ENCODE measurements at regions not wholly inside any gene's neighbourhood (a gene's known extent, or its start where the extent isn't known, plus 50 kb on each side); places are given as distances from the start of the nearest gene placed in this dataset.
A peak's percentile ranks its signal among the peaks of the same experiment; 100 is the strongest.

DNA sequence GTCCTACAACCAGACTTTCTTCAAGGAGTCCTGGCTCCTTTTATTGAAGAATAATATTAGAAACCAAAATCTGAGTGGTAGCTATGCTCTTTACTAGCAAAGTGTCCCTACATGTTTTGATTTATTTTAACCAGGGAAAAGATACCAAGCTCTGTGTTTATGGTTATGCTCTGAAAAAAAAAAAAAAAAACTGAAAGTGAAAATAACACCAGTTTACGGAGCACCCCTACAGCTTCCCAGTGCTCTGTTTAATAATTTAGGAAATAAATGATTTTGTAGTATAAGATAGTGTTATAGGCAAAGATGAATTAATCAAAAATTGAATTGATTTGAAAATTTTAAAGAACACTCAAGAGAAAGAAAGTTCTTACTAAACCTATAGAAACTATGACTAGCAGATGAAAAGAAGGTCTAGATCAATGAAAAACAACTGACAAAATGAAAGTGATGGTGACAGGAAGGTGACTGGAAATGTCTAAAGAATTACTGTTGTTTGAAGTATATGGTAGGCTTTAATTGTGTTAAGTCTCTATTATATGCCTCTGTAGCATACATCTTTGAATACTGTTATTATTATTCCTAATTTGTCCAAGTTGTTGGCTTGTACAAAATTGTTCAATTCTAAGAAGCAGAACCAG lies 1698.4 kb upstream of the PCDH10 start:
- Histone ChIP-seq H3K4me2 (ENCODE audit: control insufficient read depth, extremely low read depth, insufficient read depth, low read depth, low read length) (no peak overlapping the region), H3K9ac (ENCODE audit: control insufficient read depth, extremely low read depth, insufficient read depth, low read length) (no peak overlapping the region), H3K9me1 (ENCODE audit: control insufficient read depth, extremely low read depth, insufficient read depth, low read length) (no peaks in the 10 kb centered on the region), H3K4me1 (ENCODE audit: control insufficient read depth, extremely low read depth, insufficient read depth, low read length) (no peaks in the 10 kb centered on the region), H3K79me2 (ENCODE audit: control insufficient read depth, insufficient read depth, low read length) (no peaks in the 10 kb centered on the region), H2AFZ (ENCODE audit: control insufficient read depth, low read length) (peak overlapping the region; percentile 53), H3K36me3 (ENCODE audit: control insufficient read depth in 2 of 2, extremely low read depth in 1 of 2, insufficient read depth in 2 of 2, low read length in 2 of 2) (no peaks in the 10 kb centered on the region), H3K4me3 (ENCODE audit: control insufficient read depth in 2 of 3, extremely low read depth in 1 of 3, insufficient read depth in 2 of 3, low read depth in 1 of 3, low read length in 3 of 3) (no peak overlapping the region), H3K27me3 (ENCODE audit: control insufficient read depth, extremely low read depth, insufficient read depth, low read length) (no peaks in the 10 kb centered on the region), H4K20me1 (ENCODE audit: control insufficient read depth, extremely low read depth, insufficient read depth, low read length) (no peaks in the 10 kb centered on the region), H3K27ac (ENCODE audit: control insufficient read depth, insufficient read depth, low read length) (no peak overlapping the region), H3K9me3 (ENCODE audit: control insufficient read depth, low read depth, low read length) (no peaks in the 10 kb centered on the region)
- FAIRE-seq (no peak), DNase-seq (ENCODE audit: low read depth, low spot score) (no peak)
- dilution Hi-C loops (cut with MboI; ENCODE audit: extremely low pct_ligation_motif_present, low sequenced_read_pairs): no loop called here
- TF ChIP-seq, protein P1, sequence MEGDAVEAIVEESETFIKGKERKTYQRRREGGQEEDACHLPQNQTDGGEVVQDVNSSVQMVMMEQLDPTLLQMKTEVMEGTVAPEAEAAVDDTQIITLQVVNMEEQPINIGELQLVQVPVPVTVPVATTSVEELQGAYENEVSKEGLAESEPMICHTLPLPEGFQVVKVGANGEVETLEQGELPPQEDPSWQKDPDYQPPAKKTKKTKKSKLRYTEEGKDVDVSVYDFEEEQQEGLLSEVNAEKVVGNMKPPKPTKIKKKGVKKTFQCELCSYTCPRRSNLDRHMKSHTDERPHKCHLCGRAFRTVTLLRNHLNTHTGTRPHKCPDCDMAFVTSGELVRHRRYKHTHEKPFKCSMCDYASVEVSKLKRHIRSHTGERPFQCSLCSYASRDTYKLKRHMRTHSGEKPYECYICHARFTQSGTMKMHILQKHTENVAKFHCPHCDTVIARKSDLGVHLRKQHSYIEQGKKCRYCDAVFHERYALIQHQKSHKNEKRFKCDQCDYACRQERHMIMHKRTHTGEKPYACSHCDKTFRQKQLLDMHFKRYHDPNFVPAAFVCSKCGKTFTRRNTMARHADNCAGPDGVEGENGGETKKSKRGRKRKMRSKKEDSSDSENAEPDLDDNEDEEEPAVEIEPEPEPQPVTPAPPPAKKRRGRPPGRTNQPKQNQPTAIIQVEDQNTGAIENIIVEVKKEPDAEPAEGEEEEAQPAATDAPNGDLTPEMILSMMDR (optimal IDR thresholded peaks at IDR 0.05 in 1 of 3, IDR thresholded peaks at IDR 0.05 in 1 of 3, conservative IDR thresholded peaks at IDR 0.05 in 1 of 3; ENCODE audit: extremely low read depth in 1 of 3, insufficient read depth in 2 of 3, low read length in 3 of 3): no peak
- no peak for TF ChIP-seq EZH2 (IDR thresholded peaks at IDR 0.05; ENCODE audit: low read length)

DNA sequence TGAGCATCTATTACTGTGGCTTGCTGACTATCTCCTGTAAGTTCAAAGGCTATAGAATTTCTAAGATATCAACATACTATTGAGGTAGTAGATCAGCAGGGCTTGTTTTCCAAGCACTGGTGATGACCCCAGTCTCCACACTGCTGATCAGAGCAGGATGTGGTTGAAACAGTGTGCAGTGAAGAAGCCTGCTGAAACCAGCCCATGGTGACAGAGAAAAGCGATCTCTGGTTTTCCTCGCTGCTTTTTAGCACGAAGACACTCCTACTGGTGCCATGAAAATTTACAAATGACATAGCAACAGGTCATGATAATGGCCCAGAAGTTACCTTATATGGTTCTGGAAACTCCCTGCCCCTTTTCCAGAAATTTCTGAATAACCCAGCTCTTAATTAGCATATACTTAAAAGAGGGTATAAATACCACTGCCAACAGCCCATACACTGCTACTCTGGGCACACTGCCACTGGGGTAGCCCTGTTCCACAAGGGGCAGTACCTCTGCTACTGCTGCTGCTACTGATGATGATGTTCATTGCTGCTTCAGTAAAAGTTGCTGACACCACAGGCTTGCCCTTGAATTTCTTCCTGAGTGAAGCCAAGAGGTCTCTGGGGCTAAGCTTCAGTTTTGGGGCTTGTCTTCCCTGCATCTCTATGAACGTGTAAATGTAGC lies 1689.5 kb upstream of the PCDH10 start:
- H2AFZ ChIP-seq (ENCODE audit: control insufficient read depth, low read length): no peak overlapping the region
- no peaks in the 10 kb centered on the region for H3K4me1 ChIP-seq (ENCODE audit: control insufficient read depth, extremely low read depth, insufficient read depth, low read length)
- dilution Hi-C loops (cut with MboI; ENCODE audit: extremely low pct_ligation_motif_present, low sequenced_read_pairs): no loop called here
- FAIRE-seq (no peak), DNase-seq (ENCODE audit: low read depth, low spot score) (no peak)
- TF ChIP-seq EZH2 (IDR thresholded peaks at IDR 0.05; ENCODE audit: low read length): no peak
- TF ChIP-seq, protein P1 (optimal IDR thresholded peaks at IDR 0.05 in 1 of 3, IDR thresholded peaks at IDR 0.05 in 1 of 3, conservative IDR thresholded peaks at IDR 0.05 in 1 of 3; ENCODE audit: extremely low read depth in 1 of 3, insufficient read depth in 2 of 3, low read length in 3 of 3): no peak
- H3K27ac ChIP-seq (ENCODE audit: control insufficient read depth, insufficient read depth, low read length): no peak overlapping the region
- H3K36me3 ChIP-seq (ENCODE audit: control insufficient read depth in 2 of 2, extremely low read depth in 1 of 2, insufficient read depth in 2 of 2, low read length in 2 of 2): no peaks in the 10 kb centered on the region
- H3K9me3 ChIP-seq (ENCODE audit: control insufficient read depth, low read depth, low read length): no peaks in the 10 kb centered on the region
- no peaks in the 10 kb centered on the region for H3K9me1 ChIP-seq (ENCODE audit: control insufficient read depth, extremely low read depth, insufficient read depth, low read length)
- no peaks in the 10 kb centered on the region for H3K79me2 ChIP-seq (ENCODE audit: control insufficient read depth, insufficient read depth, low read length)
- no peak overlapping the region for H3K9ac ChIP-seq (ENCODE audit: control insufficient read depth, extremely low read depth, insufficient read depth, low read length)
- no peak overlapping the region for H3K4me3 ChIP-seq (ENCODE audit: control insufficient read depth in 2 of 3, extremely low read depth in 1 of 3, insufficient read depth in 2 of 3, low read depth in 1 of 3, low read length in 3 of 3)
- H3K4me2 ChIP-seq (ENCODE audit: control insufficient read depth, extremely low read depth, insufficient read depth, low read depth, low read length): no peak overlapping the region
- no peaks in the 10 kb centered on the region for H3K27me3 ChIP-seq (ENCODE audit: control insufficient read depth, extremely low read depth, insufficient read depth, low read length)
- no peaks in the 10 kb centered on the region for H4K20me1 ChIP-seq (ENCODE audit: control insufficient read depth, extremely low read depth, insufficient read depth, low read length)
